RWPE2 (cell line): ENCODE measurements at regions not wholly inside any gene's neighbourhood (a gene's known extent, or its start where the extent isn't known, plus 50 kb on each side); places are given as distances from the start of the nearest gene placed in this dataset.
A peak's percentile ranks its signal among the peaks of the same experiment; 100 is the strongest.

Experiments used
- ATAC-seq: fragments of 200-7000 bp; cut with Tn5 transposase; 3 replicates; pipeline ENCODE4 v1.9.1; 2021; ENCODE audit warnings: low read depth
- DNase-seq: peaks from one replicate; pipeline ENCODE4 v3.0.0-alpha.2; 2020; ENCODE audit warnings: low spot score
- H3K27ac ChIP-seq: fragments of 450-650 bp; 2 replicates; pipeline ENCODE4 v1.5.1; 2017; ENCODE audit warnings: mild to moderate bottlenecking; ENCODE audit not compliant: poor library complexity, severe bottlenecking
- H3K27me3 ChIP-seq: fragments of 250-450 bp; sonication (Bioruptor Pico); 2 replicates; pipeline ENCODE4 v1.5.1; 2021; ENCODE audit warnings: mild to moderate bottlenecking, moderate library complexity; ENCODE audit not compliant: insufficient read depth, poor library complexity, severe bottlenecking
- H3K36me3 ChIP-seq: fragments of 250-450 bp; sonication (Bioruptor Pico); 2 replicates; pipeline ENCODE4 v1.5.1; 2020; ENCODE audit warnings: low read depth, mild to moderate bottlenecking, moderate library complexity
- H3K4me1 ChIP-seq: fragments of 250-450 bp; sonication (Bioruptor Pico); 2 replicates; pipeline ENCODE4 v1.5.1; 2021; ENCODE audit warnings: mild to moderate bottlenecking, moderate library complexity; ENCODE audit not compliant: insufficient read depth, poor library complexity, severe bottlenecking
- H3K4me3 ChIP-seq: fragments of 250-450 bp; sonication (Bioruptor Pico); 2 replicates; pipeline ENCODE4 v1.5.1; 2021; ENCODE audit warnings: mild to moderate bottlenecking, moderate library complexity; ENCODE audit not compliant: severe bottlenecking
- H3K9me3 ChIP-seq: fragments of 250-450 bp; sonication (Bioruptor Pico); 2 replicates; pipeline ENCODE4 v1.5.1; 2021; ENCODE audit warnings: mild to moderate bottlenecking, moderate library complexity; ENCODE audit not compliant: severe bottlenecking
- CTCF ChIP-seq: fragments of 450-650 bp; IDR thresholded peaks from one replicate; pipeline ENCODE4 v1.5.1; 2017; ENCODE audit warnings: mild to moderate bottlenecking, moderate library complexity; ENCODE audit not compliant: poor library complexity, severe bottlenecking

- TF ChIP-seq CTCF: no peak
- DNase-seq: no peak
- no peak overlapping the region for H3K4me3 ChIP-seq
- H3K27ac ChIP-seq: no peak overlapping the region
- ATAC-seq: peak; percentile 40; the same call in 1 of the 3 replicates
- peaks cover 6% of the 10 kb centered on the region for H3K27me3 ChIP-seq
- no peaks in the 10 kb centered on the region for H3K4me1 ChIP-seq
- H3K36me3 ChIP-seq: no peaks in the 10 kb centered on the region
- no peaks in the 10 kb centered on the region for H3K9me3 ChIP-seq
Observed at GRCh38 chr16:64238571-64238970, 883.3 kb downstream of the CDH11 start.

- H3K4me3 ChIP-seq: no peak overlapping the region
- no peaks in the 10 kb centered on the region for H3K36me3 ChIP-seq
- DNase-seq: no peak
- no peaks in the 10 kb centered on the region for H3K4me1 ChIP-seq
- H3K27ac ChIP-seq: no peak overlapping the region
- H3K27me3 ChIP-seq: peaks cover 6% of the 10 kb centered on the region
- no peak for TF ChIP-seq CTCF
- H3K9me3 ChIP-seq: no peaks in the 10 kb centered on the region
- no peak for ATAC-seq
Observed at GRCh38 chr16:64236316-64236715, 885.5 kb downstream of the CDH11 start.

- no peaks in the 10 kb centered on the region for H3K4me1 ChIP-seq
- peaks cover 6% of the 10 kb centered on the region for H3K27me3 ChIP-seq
- no peaks in the 10 kb centered on the region for H3K9me3 ChIP-seq
- ATAC-seq (no peak), DNase-seq (no peak)
- no peaks in the 10 kb centered on the region for H3K36me3 ChIP-seq
- TF ChIP-seq CTCF: no peak
- no peak overlapping the region for H3K27ac ChIP-seq
- H3K4me3 ChIP-seq: no peak overlapping the region
Observed at GRCh38 chr16:64234200-64234599, 887.7 kb downstream of the CDH11 start.

GRCh38 chr16:64225696-64226095 lies 896.2 kb downstream of the CDH11 start:
- no peak for ATAC-seq
- H3K4me3 ChIP-seq: no peak overlapping the region
- no peaks in the 10 kb centered on the region for H3K36me3 ChIP-seq
- H3K27ac ChIP-seq: no peak overlapping the region
- no peak for DNase-seq
- H3K9me3 ChIP-seq: no peaks in the 10 kb centered on the region
- TF ChIP-seq CTCF: no peak
- H3K4me1 ChIP-seq: no peaks in the 10 kb centered on the region
- H3K27me3 ChIP-seq: no peaks in the 10 kb centered on the region

GRCh38 chr16:64225036-64225435 lies 896.8 kb downstream of the CDH11 start:
- Histone ChIP-seq H3K9me3 (no peaks in the 10 kb centered on the region), H3K4me3 (no peak overlapping the region), H3K27ac (no peak overlapping the region), H3K36me3 (no peaks in the 10 kb centered on the region), H3K27me3 (no peaks in the 10 kb centered on the region), H3K4me1 (no peaks in the 10 kb centered on the region)
- no peak for TF ChIP-seq CTCF
- no peak for ATAC-seq
- DNase-seq: no peak
